Fibroblast of lung (primary cell): ENCODE measurements at regions not wholly inside any gene's neighbourhood (a gene's known extent, or its start where the extent isn't known, plus 50 kb on each side); places are given as distances from the start of the nearest gene placed in this dataset.
A peak's percentile ranks its signal among the peaks of the same experiment; 100 is the strongest.
"Not testable (repeated sequence)": the region's sequence is repeated elsewhere in the genome, so short reads cannot be mapped to it uniquely, and the experiment has no call there.

Experiments
- DNase-seq, 2 donors: peaks; one replicate each; pipeline versions ENCODE4 v3.0.0 to v3.0.0-alpha.2; 2010; ENCODE audit warnings: low read depth in 2 of 2
- H2AFZ ChIP-seq: 2 replicates; pipeline ENCODE4 v1.5.1; 2012; ENCODE audit warnings: low read length, control low read depth, inconsistent platforms
- H3K27ac ChIP-seq: 2 replicates; pipeline ENCODE4 v1.5.1; 2011; ENCODE audit warnings: low read length, control low read depth; ENCODE audit not compliant: insufficient read depth
- H3K27me3 ChIP-seq: 2 replicates; pipeline ENCODE4 v1.5.1; 2011; ENCODE audit warnings: mild to moderate bottlenecking, low read length; ENCODE audit not compliant: control insufficient read depth, insufficient read depth
- H3K36me3 ChIP-seq: 2 replicates; pipeline ENCODE4 v1.5.1; 2011; ENCODE audit warnings: low read length; ENCODE audit not compliant: control insufficient read depth, insufficient read depth
- H3K4me1 ChIP-seq: 2 replicates; pipeline ENCODE4 v1.5.1; 2011; ENCODE audit warnings: low read length; ENCODE audit not compliant: control insufficient read depth, insufficient read depth; ENCODE audit errors: extremely low read depth
- H3K4me2 ChIP-seq: 2 replicates; pipeline ENCODE4 v1.5.1; 2011; ENCODE audit warnings: low read length, control low read depth; ENCODE audit not compliant: insufficient read depth; ENCODE audit errors: extremely low read depth
- H3K4me3 ChIP-seq, 4 experiments: fragments of 200-600 bp in 1 of 4; sonication (generic) in 1 of 4; replicated peaks in 1 of 4; 2 replicates each; pipeline ENCODE4 v1.5.1; 2011 to 2016; ENCODE audit warnings: low read length in 4 of 4, low read depth in 3 of 4, mild to moderate bottlenecking in 3 of 4, control low read depth in 2 of 4, inconsistent platforms in 1 of 4, mixed read lengths in 1 of 4; ENCODE audit not compliant: insufficient read depth in 1 of 4; ENCODE audit errors: control extremely low read depth in 1 of 4
- H3K79me2 ChIP-seq: 2 replicates; pipeline ENCODE4 v1.5.1; 2012; ENCODE audit warnings: mild to moderate bottlenecking, low read length, inconsistent platforms; ENCODE audit not compliant: control insufficient read depth, insufficient read depth
- H3K9ac ChIP-seq: 2 replicates; pipeline ENCODE4 v1.5.1; 2011; ENCODE audit warnings: mild to moderate bottlenecking, low read length, control low read depth; ENCODE audit not compliant: insufficient read depth
- H3K9me3 ChIP-seq: 2 replicates; pipeline ENCODE4 v1.5.1; 2012; ENCODE audit warnings: low read depth, low read length; ENCODE audit not compliant: control insufficient read depth, insufficient read depth
- H4K20me1 ChIP-seq: 2 replicates; pipeline ENCODE4 v1.5.1; 2011; ENCODE audit warnings: low read length; ENCODE audit not compliant: control insufficient read depth, insufficient read depth; ENCODE audit errors: extremely low read depth
- CTCF ChIP-seq, 2 donors: IDR thresholded peaks in 1 of 2; conservative IDR thresholded peaks in 1 of 2; 1 replicate in 1 of 2; 2 replicates in 1 of 2; pipeline ENCODE4 v1.5.1; 2011 to 2012; ENCODE audit warnings: low read length in 2 of 2, control low read depth in 1 of 2, inconsistent platforms in 1 of 2, low read depth in 1 of 2, mild to moderate bottlenecking in 1 of 2
- EZH2 ChIP-seq: IDR thresholded peaks from 2 replicates; pipeline ENCODE4 v1.5.1; 2012; ENCODE audit warnings: low read length, control low read depth, mild to moderate bottlenecking; ENCODE audit errors: missing control alignments

GRCh38 chr1:172727956-172728603, 69.2 kb downstream of the FASLG start:
- H3K27ac ChIP-seq = no peak overlapping the region
- no peaks in the 10 kb centered on the region for H3K36me3 ChIP-seq
- H4K20me1 ChIP-seq = no peaks in the 10 kb centered on the region
- H3K4me1 ChIP-seq = no peaks in the 10 kb centered on the region
- no peaks in the 10 kb centered on the region for H3K27me3 ChIP-seq
- no peaks in the 10 kb centered on the region for H3K79me2 ChIP-seq
- peak; percentile 8 to 24 for DNase-seq
- H3K9ac ChIP-seq = no peak overlapping the region
- TF ChIP-seq EZH2 (no peak), CTCF (conservative IDR thresholded peaks at IDR 0.05 in 1 of 2, IDR thresholded peaks at IDR 0.05 in 1 of 2; ENCODE audit: low read depth in 1 of 2, low read length in 2 of 2) (peak; percentile 26 to 31)
- H3K9me3 ChIP-seq = no peaks in the 10 kb centered on the region
- H2AFZ ChIP-seq = no peak overlapping the region
- no peak overlapping the region for H3K4me2 ChIP-seq
- H3K4me3 ChIP-seq = no peak overlapping the region

GRCh38 chr1:172728705-172729104, 69.8 kb downstream of the FASLG start:
- H3K27ac ChIP-seq, H3K4me3 ChIP-seq, H3K9me3 ChIP-seq, H3K4me2 ChIP-seq, DNase-seq, H3K79me2 ChIP-seq, H3K27me3 ChIP-seq, H4K20me1 ChIP-seq, H2AFZ ChIP-seq, H3K4me1 ChIP-seq, H3K9ac ChIP-seq, H3K36me3 ChIP-seq: not testable (repeated sequence)

GRCh38 chr1:172732427-172732826, 73.5 kb downstream of the FASLG start:
- Histone ChIP-seq H3K4me2 (no peak overlapping the region), H3K9ac (no peak overlapping the region), H2AFZ (no peak overlapping the region), H3K27ac (no peak overlapping the region), H3K79me2 (no peaks in the 10 kb centered on the region), H3K36me3 (no peaks in the 10 kb centered on the region), H3K9me3 (no peaks in the 10 kb centered on the region), H3K4me1 (no peaks in the 10 kb centered on the region), H3K27me3 (no peaks in the 10 kb centered on the region), H3K4me3 (no peak overlapping the region), H4K20me1 (no peaks in the 10 kb centered on the region)
- DNase-seq = no peak
- TF ChIP-seq EZH2 (no peak), CTCF (conservative IDR thresholded peaks at IDR 0.05 in 1 of 2, IDR thresholded peaks at IDR 0.05 in 1 of 2; ENCODE audit: low read depth in 1 of 2, low read length in 2 of 2) (no peak)
